ENCODE measurements at regions not wholly inside any gene's neighbourhood (a gene's known extent, or its start where the extent isn't known, plus 50 kb on each side); places are given as distances from the start of the nearest gene placed in this dataset.
"Not testable (repeated sequence)": the region's sequence is repeated elsewhere in the genome, so short reads cannot be mapped to it uniquely, and the experiment has no call there.

DNA sequence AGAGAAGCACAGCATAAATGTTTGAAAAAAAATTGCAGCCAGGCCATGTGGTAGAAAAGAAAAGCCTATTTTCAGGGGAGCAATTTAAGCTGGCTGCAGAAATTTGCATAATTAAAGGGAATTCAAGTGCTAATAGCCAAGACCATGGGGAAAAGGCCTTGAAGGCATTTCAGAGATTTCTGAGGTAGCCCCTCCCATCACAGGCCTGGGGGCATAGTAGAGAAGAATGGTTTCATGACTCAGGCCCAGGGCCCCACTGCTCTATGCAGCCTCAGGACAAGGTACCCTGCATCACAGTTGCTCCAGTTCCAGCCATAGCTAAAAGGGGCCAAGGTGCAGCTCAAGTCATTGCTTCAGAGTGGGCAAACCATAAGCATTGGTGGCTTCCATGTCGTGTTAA, 1416.0 kb downstream of the EFNA5 start:
- TF ChIP-seq CTCF (IDR thresholded peaks at IDR 0.05) = no peak
- TF ChIP-seq POLR2A (IDR thresholded peaks at IDR 0.05) = no peak
- H3K36me3 ChIP-seq = no peaks in the 10 kb centered on the region
- DNase-seq (no peak), ATAC-seq (no peak)
- H3K4me3 ChIP-seq = no peak overlapping the region
- no peaks in the 10 kb centered on the region for H3K27me3 ChIP-seq
- 67% methylated on average over 1 of the region's 1 CpG for WGBS (ENCODE audit: insufficient coverage, low coverage, low lambda C conversion rate, missing lambda C conversion rate)
- no peak overlapping the region for H3K27ac ChIP-seq
- no peaks in the 10 kb centered on the region for H3K9me3 ChIP-seq
- no peaks in the 10 kb centered on the region for H3K4me1 ChIP-seq
- intact Hi-C loops (cut with DNase I) = no loop called here

- H3K36me3 ChIP-seq; H3K4me3 ChIP-seq; H3K9me3 ChIP-seq; intact Hi-C loops (cut with DNase I); H3K4me1 ChIP-seq; H3K27ac ChIP-seq; ATAC-seq; DNase-seq; H3K27me3 ChIP-seq: not testable (repeated sequence)
- WGBS (ENCODE audit: insufficient coverage, low coverage, low lambda C conversion rate, missing lambda C conversion rate) = 72% methylated on average over 8 of the region's 46 CpGs
Measured at GRCh38 chr5:106246044-106246745, 1424.5 kb downstream of the EFNA5 start.

DNA sequence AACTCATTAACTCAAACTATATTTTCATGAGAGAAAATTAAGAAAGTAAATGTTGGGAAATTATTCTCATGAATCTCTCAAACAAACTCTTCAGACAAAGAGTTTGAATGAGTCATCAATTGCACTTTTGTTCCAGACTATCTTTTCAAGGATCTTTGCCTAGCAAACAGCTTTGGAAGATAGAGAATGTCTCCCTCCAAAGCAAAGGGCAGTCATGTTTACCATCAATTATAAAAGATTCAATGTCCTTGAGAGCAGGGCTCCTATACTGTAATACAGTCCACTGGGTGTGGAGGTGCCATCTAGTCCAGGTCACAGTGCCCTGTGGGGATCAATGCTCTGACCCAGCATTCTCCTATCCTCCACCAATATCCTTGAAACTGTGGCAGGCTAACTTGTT, 1429.3 kb downstream of the EFNA5 start:
- Histone ChIP-seq H3K9me3 (no peaks in the 10 kb centered on the region), H3K27me3 (no peaks in the 10 kb centered on the region), H3K27ac (no peak overlapping the region), H3K4me3 (no peak overlapping the region), H3K36me3 (no peaks in the 10 kb centered on the region), H3K4me1 (no peaks in the 10 kb centered on the region)
- intact Hi-C loops (cut with DNase I) = no loop called here
- no peak for TF ChIP-seq POLR2A (IDR thresholded peaks at IDR 0.05)
- no peak for TF ChIP-seq CTCF (IDR thresholded peaks at IDR 0.05)
- DNase-seq (no peak), ATAC-seq (no peak)

DNA sequence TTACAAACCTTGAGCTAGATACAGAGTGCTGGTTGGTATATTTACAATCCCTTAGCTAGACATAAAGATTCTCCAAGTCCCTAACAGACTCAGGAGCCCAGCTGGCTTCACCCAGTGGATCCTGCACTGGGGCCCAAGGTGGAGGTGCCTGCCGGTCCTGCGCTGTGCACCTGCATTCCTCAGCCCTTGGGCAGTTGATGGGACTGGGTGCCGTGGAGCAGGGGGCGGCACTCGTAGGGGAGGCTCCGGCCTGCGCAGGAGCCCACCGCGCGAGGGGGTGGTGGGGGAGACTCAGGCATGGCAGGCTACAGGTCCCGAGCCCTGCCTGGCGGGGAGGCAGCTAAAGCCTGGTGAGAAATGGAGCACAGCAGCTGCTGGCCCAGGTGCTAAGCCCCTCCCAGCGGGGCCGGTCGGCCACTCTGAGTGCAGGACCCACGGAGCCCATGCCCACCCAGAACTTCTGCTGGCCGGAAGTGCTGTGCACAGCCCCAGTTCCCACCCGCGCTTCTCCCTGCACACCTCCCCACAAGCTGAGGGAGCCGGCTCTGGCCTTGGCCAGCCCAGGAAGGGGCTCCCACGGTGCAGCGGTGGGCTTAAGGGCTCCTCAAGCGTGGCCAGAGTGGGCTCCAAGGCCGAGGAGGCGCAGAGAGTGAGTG, 1464.7 kb downstream of the EFNA5 start:
- no peaks in the 10 kb centered on the region for H3K27me3 ChIP-seq
- no peaks in the 10 kb centered on the region for H3K4me1 ChIP-seq
- WGBS (ENCODE audit: insufficient coverage, low coverage, low lambda C conversion rate, missing lambda C conversion rate) = 83% methylated on average over 16 of the region's 25 CpGs
- TF ChIP-seq POLR2A (IDR thresholded peaks at IDR 0.05) (no peak), CTCF (IDR thresholded peaks at IDR 0.05) (no peak)
- no peak overlapping the region for H3K27ac ChIP-seq
- no peaks in the 10 kb centered on the region for H3K9me3 ChIP-seq
- no peak for ATAC-seq
- H3K36me3 ChIP-seq = no peaks in the 10 kb centered on the region
- DNase-seq = no peak
- no peak overlapping the region for H3K4me3 ChIP-seq
- intact Hi-C loops (cut with DNase I) = no loop called here

GRCh38 chr5:106202035-106202434, 1468.7 kb downstream of the EFNA5 start:
- H3K27me3 ChIP-seq = no peaks in the 10 kb centered on the region
- no peak overlapping the region for H3K27ac ChIP-seq
- TF ChIP-seq CTCF (IDR thresholded peaks at IDR 0.05) (no peak), POLR2A (IDR thresholded peaks at IDR 0.05) (no peak)
- H3K4me3 ChIP-seq = no peak overlapping the region
- H3K4me1 ChIP-seq = no peaks in the 10 kb centered on the region
- WGBS (ENCODE audit: insufficient coverage, low coverage, low lambda C conversion rate, missing lambda C conversion rate) = 61% methylated on average over 2 of the region's 2 CpGs
- no peaks in the 10 kb centered on the region for H3K9me3 ChIP-seq
- ATAC-seq (no peak), DNase-seq (no peak)
- H3K36me3 ChIP-seq = no peaks in the 10 kb centered on the region
- intact Hi-C loops (cut with DNase I) = no loop called here

Measured in right lobe of liver (tissue), 6 donors.